ENCODE measurements at regions not wholly inside any gene's neighbourhood (a gene's known extent, or its start where the extent isn't known, plus 50 kb on each side); places are given as distances from the start of the nearest gene placed in this dataset.

GRCh38 chr4:57231781-57232180, 121.6 kb upstream of the IGFBP7 start:
- no peak for TF ChIP-seq JUN (IDR thresholded peaks at IDR 0.05; ENCODE audit: borderline replicate concordance, insufficient read depth, insufficient read length, low read depth)
- no peak for TF ChIP-seq FOS (IDR thresholded peaks at IDR 0.05; ENCODE audit: borderline replicate concordance, insufficient read depth, low read length)
- no peak for TF ChIP-seq GATA2 (IDR thresholded peaks at IDR 0.05; ENCODE audit: insufficient read depth, insufficient read length, low read depth, low read length)
- no peak for TF ChIP-seq POLR2A (IDR thresholded peaks at IDR 0.05; ENCODE audit: low read depth, low read length)
- TF ChIP-seq POLR2AphosphoS5 (IDR thresholded peaks at IDR 0.05; ENCODE audit: insufficient read depth, low read depth, low read length): no peak
- no peak for TF ChIP-seq MYC (IDR thresholded peaks at IDR 0.05; ENCODE audit: low read depth, low read length)
- TF ChIP-seq CTCF (IDR thresholded peaks at IDR 0.05; ENCODE audit: extremely low read depth in 1 of 2, insufficient read depth in 1 of 2, low read depth in 1 of 2, low read length in 2 of 2): no peak
- TF ChIP-seq MAX (IDR thresholded peaks at IDR 0.05; ENCODE audit: insufficient read depth, insufficient read length): no peak
- H4K20me1 ChIP-seq (replicated peaks; ENCODE audit: control insufficient read depth, extremely low read depth, insufficient read depth, low read length): no peaks in the 10 kb centered on the region
- FAIRE-seq: no peak
- no peaks in the 10 kb centered on the region for H3K9me1 ChIP-seq (replicated peaks; ENCODE audit: control insufficient read depth, extremely low read depth, insufficient read depth, low read length)
- H3K27me3 ChIP-seq (ENCODE audit: control insufficient read depth in 2 of 2, insufficient read depth in 2 of 2, low read length in 2 of 2): no peaks in the 10 kb centered on the region
- no peak overlapping the region for H2AFZ ChIP-seq (ENCODE audit: low read depth, low read length)
- H3K9ac ChIP-seq (replicated peaks; ENCODE audit: extremely low read depth, insufficient read depth, low read length): no peak overlapping the region
- ChIA-PET POLR2A (no interaction called here), CTCF (no interaction called here)
- intact Hi-C loops (cut with micrococcal nuclease) (no loop called here), dilution Hi-C loops (cut with MboI; ENCODE audit: extremely low pct_ligation_motif_present, low sequenced_read_pairs) (no loop called here)
- no peak overlapping the region for H3K4me3 ChIP-seq (replicated peaks in 1 of 3; ENCODE audit: insufficient read depth in 1 of 3, low read depth in 1 of 3, low read length in 3 of 3)
- BruUV-seq (replicated peaks): no TSS peak
- no peak overlapping the region for H3K27ac ChIP-seq (ENCODE audit: insufficient read depth, low read depth, low read length)
- no peak overlapping the region for H3K4me2 ChIP-seq (ENCODE audit: insufficient read depth, low read length)
- DNase-seq (ENCODE audit: low read depth, low spot score): no peak
- H3K4me1 ChIP-seq (ENCODE audit: control insufficient read depth, extremely low read depth, insufficient read depth, low read length): no peaks in the 10 kb centered on the region
- no peaks in the 10 kb centered on the region for H3K79me2 ChIP-seq (ENCODE audit: control insufficient read depth, insufficient read depth, low read length)
- no peaks in the 10 kb centered on the region for H3K9me3 ChIP-seq (replicated peaks; ENCODE audit: control insufficient read depth, insufficient read depth, low read length)
- no peaks in the 10 kb centered on the region for H3K36me3 ChIP-seq (ENCODE audit: control insufficient read depth in 2 of 2, extremely low read depth in 1 of 2, insufficient read depth in 2 of 2, low read length in 2 of 2)

Measured in endothelial cell of umbilical vein (primary cell).